NB4 (cell line): ENCODE measurements at regions not wholly inside any gene's neighbourhood (a gene's known extent, or its start where the extent isn't known, plus 50 kb on each side); places are given as distances from the start of the nearest gene placed in this dataset.

Experiments
- POLR2A ChIP-seq: IDR thresholded peaks from 2 replicates; pipeline ENCODE4 v1.6.1; 2011; ENCODE audit warnings: mild to moderate bottlenecking; ENCODE audit not compliant: insufficient read length; ENCODE audit errors: extremely low read depth
- TF ChIP-seq, protein P1 (sequence below): IDR thresholded peaks from one replicate; pipeline ENCODE4 v1.5.1; 2012; ENCODE audit warnings: low read depth, low read length

DNA sequence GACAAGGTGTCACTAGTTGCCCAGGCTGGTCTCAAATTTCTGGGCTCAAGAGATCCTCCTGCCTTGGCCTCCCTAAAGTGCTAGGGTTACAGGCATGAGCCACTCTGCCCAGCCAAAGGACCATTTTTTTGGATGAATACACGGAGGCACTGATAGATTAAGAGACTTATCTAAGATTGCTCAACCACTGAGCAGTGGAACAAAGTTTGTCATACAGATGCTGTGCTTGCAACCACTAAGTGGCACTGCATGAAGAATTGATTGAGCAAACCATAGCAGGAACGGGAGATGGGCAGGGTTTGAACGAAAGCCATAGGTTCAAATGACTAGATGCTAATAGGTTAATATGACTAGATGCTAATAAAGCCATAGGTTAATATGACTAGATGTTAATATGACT, 61.1 kb downstream of the EBLN1 start:
- TF ChIP-seq, protein P1, sequence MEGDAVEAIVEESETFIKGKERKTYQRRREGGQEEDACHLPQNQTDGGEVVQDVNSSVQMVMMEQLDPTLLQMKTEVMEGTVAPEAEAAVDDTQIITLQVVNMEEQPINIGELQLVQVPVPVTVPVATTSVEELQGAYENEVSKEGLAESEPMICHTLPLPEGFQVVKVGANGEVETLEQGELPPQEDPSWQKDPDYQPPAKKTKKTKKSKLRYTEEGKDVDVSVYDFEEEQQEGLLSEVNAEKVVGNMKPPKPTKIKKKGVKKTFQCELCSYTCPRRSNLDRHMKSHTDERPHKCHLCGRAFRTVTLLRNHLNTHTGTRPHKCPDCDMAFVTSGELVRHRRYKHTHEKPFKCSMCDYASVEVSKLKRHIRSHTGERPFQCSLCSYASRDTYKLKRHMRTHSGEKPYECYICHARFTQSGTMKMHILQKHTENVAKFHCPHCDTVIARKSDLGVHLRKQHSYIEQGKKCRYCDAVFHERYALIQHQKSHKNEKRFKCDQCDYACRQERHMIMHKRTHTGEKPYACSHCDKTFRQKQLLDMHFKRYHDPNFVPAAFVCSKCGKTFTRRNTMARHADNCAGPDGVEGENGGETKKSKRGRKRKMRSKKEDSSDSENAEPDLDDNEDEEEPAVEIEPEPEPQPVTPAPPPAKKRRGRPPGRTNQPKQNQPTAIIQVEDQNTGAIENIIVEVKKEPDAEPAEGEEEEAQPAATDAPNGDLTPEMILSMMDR: no peak
- TF ChIP-seq POLR2A: no peak
